Stimulated activated CD4-positive, alpha-beta T cell treated with anti-CD3 and anti-CD28 coated beads, Interleukin-12 subunit alpha, Interleukin-12 subunit beta, amount 100 ng/mL, for 48 hours (primary cell): ENCODE measurements at regions not wholly inside any gene's neighbourhood (a gene's known extent, or its start where the extent isn't known, plus 50 kb on each side); places are given as distances from the start of the nearest gene placed in this dataset.
"Not testable (repeated sequence)": the region's sequence is repeated elsewhere in the genome, so short reads cannot be mapped to it uniquely, and the experiment has no call there.

Source experiments
- DNase-seq, 3 donors: peaks; one replicate each; pipeline ENCODE4 v3.0.0-alpha.2; 2020; ENCODE audit warnings: low read depth in 2 of 3, low spot score in 1 of 3

DNA sequence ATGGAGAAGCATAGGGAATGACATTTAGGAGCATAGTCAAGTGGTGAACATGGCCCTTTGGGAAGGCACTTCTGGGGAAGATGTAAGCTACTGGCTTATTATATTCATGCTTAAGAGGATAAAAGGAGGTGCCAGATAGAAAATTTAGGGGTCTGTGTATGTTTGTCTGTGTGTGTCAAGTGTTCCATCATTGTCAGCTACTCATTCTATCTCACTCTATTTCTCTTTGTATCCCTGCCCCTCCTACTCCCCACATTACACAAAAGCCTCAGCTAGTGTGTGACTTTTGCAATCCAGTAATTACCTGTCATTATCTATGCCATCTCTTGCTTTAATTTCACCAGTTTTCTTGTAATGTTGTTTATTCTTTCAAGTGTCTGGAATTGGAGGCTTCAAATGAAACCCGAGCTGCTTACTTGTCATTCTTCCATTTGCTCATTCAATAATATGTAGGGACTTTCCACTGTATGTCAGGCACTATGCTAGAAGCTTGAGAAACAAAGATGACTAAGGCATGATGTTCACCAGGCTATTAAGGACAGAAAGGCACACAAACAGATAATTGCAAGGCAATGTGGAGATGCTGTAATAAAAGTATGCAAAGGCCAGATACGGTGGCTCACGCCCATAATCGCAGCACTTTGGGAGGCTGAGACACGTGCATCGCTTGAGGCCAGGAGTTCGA is 229.8 kb upstream of the TEX13C start:
- DNase-seq = no peak

DNA sequence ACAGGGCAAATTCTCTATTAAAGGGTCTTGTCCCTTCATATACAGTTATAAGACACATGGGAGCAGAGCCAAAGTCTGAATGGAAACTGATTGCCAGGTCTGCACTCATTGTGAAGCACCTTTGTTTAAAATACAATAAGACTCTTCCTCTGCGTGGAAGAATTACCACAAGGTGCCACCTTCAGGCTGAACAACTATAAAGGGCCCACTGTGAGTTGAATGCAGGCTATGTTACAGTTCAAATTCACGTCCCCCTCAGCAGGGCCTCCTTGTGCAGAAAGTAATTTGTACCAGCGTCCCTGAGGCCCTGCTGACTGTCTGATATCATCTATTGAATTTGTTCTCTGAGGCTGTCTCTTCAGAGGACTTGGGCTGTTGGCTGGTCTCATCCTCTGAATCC is 225.8 kb upstream of the TEX13C start:
- no peak for DNase-seq

DNA sequence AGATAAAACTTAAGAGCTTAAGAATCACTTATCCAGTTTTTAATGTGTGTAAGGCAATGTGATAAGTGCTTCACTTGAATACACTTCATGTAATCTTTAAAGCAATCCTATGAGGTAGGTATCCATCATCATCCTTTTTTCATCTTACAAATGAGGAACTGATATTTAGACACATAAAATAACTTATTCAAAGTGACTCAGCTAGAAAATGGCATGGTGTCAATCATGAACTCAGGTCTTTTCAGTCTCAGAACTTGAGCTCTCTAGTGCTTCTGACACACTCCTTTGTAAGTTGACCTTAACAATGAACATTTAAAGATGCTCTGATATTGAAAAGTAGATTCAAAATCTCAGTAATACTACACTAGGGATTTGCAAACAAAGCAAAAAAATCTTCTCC is 224.8 kb upstream of the TEX13C start:
- no peak for DNase-seq

- no peak for DNase-seq
Observed at GRCh38 chrX:125096469-125096868, 223.2 kb upstream of the TEX13C start.

DNA sequence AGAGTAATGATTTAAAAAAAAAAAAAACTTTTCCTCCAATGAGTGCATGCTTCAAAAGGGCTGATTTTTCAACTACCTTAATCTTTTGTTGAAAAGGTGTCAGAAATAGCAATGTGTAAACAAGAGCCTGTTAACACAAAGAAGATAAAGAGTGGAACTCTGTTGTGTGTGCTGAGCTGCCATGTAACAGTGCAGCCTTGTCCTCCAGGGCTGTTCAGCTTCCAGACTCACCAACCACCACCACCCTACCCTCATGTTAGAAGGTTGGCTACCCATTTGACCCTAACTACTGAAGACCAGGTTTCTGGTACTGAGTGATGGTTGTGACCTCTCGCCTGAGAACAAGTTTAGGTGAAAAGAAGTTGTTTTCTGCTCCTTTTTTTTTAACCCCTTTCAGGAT is 222.8 kb upstream of the TEX13C start:
- DNase-seq = no peak

- no peak for DNase-seq
Observed at GRCh38 chrX:125101971-125102755, 217.5 kb upstream of the TEX13C start.

- no peak for DNase-seq
Observed at GRCh38 chrX:125103693-125104092, 216.0 kb upstream of the TEX13C start.

- DNase-seq = no peak
Observed at GRCh38 chrX:125108921-125109320, 210.8 kb upstream of the TEX13C start.

- no peak for DNase-seq
Observed at GRCh38 chrX:125131164-125131563, 188.5 kb upstream of the TEX13C start.

DNA sequence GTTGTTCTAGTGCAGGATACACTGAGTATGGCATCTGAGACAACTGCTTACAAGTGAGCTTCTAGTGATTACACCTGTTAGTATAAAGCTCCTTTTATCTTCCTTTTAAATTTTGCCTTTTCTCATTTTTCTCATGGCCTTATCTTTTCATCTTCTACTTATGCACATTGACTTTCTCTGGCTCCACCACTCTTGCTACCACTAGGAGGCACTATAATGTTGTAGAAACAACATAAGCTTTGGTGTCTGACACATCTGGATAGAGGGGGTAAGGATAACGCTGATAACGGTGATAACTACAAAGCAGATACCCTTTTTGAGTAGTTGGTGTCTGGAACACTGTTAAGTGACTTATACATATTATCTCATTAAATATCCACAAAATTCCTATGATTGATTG is 187.4 kb upstream of the TEX13C start:
- no peak for DNase-seq

DNA sequence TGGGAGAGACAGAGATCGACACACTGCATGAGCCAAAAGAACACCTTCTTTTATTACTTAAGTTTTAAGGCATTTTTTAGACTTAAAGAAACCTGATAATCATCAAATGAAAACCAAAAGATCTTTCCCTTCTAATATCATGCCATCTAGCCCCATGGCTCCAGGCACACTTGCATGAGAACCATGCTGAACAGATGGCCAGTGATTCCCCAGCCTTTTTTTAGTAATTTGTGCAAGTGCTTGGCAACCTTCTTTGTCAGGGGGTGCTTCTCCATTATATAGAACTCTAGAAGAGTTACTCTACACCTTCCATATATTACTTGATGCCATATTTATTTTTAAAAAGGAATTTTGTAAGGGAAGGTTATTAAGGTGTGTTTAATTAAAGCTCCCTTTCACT is 182.2 kb upstream of the TEX13C start:
- DNase-seq = no peak

- DNase-seq = no peak
Observed at GRCh38 chrX:125150231-125150630, 169.4 kb upstream of the TEX13C start.

DNA sequence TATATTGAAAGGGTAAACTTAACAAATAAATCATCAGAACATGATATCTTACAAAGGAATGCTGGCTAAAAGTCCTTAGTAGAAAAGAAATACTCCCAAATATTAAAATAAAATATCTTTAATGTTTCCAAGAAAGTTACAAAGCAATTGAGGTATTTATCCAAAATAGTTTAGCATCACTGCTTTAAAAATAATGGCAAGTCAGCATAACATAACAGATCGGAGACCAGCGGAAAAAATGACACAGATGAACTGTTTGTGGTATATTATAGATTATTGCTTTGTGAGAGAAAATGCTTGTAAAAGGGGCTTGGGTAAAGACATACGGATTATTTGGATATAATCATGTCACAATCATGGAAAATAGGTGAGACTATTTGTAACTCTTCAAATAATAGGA is 168.5 kb upstream of the TEX13C start:
- DNase-seq = no peak

- no peak for DNase-seq
Observed at GRCh38 chrX:125152011-125152410, 167.7 kb upstream of the TEX13C start.

GRCh38 chrX:125153621-125154020 is 166.1 kb upstream of the TEX13C start:
- DNase-seq = no peak

DNA sequence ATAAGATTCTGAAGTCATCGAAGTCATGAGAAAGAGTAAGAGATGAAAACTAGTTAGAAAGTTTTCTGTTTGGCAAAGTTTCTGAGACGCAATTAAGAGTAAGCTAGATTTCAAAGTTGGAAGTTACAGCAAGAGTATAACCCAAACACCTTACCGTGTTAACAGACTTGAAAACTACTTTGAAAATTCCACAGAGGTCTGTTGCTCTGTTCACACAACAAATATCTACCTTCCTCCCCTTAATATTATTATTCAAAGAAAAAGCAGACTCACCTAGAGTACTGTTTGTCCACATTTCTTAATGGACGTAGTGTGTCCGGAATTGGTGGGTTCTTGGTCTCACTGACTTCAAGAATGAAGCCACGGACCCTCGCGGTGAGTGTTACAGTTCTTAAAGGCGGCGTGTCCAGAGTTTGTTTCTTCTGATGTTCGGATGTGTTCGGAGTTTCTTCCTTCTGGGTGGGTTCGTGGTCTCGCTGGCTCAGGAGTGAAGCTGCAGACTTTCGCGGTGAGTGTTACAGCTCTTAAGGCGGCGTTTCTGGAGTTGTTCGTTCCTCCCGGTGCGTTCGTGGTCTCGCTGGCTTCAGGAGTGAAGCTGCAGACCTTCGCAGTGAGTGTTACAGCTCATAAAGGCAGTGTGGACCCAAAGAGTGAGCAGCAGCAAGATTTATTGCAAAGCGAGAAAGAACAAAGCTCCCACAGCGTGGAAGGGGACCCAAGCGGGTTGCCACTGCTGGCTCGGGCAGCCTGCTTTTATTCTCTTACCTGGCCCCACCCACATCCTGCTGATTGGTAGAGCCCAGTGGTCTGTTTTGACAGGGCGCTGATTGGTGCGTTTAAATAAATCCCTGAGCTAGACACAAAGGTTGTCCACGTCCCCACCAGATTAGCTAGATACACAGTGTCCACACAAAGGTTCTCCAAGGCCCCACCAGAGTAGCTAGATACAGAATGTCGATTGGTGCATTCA is 165.1 kb upstream of the TEX13C start:
- not testable (repeated sequence) for DNase-seq

- not testable (repeated sequence) for DNase-seq
Observed at GRCh38 chrX:125155296-125156033, 164.2 kb upstream of the TEX13C start.

DNA sequence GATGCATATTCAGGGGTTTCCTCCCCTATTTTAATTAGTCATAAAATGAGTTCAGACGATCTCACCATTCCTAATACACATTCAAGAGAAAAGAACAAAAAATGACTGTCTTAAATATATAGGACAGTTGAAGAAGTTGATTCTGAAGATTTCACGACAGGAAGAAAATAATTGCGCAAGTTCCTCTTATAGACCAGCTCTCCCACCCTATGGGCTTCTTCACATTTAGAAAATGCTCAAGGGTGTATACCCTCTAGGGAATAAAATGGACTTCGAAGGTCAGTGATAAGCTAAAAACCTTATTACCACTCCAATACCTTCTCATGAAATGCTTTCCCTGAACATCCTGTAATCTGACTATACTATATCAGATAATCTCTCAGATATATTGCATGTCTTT is 149.2 kb upstream of the TEX13C start:
- DNase-seq = no peak

- DNase-seq = no peak
Observed at GRCh38 chrX:125172531-125172930, 147.1 kb upstream of the TEX13C start.

DNA sequence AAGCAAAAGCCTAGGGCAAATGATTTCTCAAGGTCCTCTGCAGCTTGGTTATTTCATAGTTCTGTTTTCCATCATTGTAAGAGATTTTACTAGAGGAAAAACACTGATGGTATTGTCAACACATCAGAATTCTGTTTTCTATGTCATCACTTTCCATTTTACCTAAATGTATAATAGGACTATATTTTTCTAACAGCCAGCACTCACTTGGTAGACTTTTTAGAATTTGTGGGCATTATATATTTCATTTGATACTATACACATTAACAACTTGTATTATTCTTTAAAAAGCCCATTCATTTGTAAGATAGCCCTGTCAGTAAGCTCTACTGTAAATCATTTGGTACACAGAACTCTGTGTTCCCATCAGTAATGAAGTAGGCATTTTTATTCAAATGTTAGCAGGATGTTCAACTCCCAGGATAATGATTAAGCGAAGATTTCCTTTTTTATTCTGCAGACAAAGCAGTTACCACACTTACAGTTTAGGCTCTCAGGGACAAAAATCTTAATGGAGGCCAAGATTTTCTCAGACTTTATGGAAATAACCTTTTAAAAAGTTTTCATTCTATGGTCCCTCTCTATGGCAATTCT is 143.6 kb upstream of the TEX13C start:
- no peak for DNase-seq

DNA sequence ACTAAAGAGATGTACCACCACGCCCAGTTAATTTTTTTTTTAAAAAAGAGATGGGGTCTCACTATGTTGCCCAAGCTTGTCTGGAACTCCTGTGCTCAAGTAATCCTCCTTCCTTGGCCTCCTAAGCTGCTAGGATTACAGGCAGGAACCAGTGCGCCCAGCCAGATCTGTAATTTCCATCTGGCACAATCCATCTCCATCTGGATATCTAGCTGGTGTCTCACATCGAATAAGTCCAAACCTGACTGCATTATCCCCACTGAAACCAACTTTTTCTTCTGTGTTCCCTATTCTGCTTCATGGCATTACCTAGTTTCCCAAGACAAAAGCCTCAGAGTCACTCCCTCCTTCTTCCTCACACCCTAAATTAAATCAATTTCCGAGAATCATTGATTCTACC is 125.8 kb upstream of the TEX13C start:
- DNase-seq = no peak
